GM12878 (cell line): ENCODE measurements at regions not wholly inside any gene's neighbourhood (a gene's known extent, or its start where the extent isn't known, plus 50 kb on each side); places are given as distances from the start of the nearest gene placed in this dataset.

Experiments used
- ATAC-seq: fragments of 200-7000 bp; cut with Tn5 transposase; 3 replicates; pipeline ENCODE4 v1.9.1; 2020; ENCODE audit warnings: mild to moderate bottlenecking, moderate library complexity
- BruUV-seq: library from RNA; stranded (reverse); fragments of 400-500 nt; replicated peaks from 2 replicates; lab custom pipeline; 2021; lab: Mats Ljungman, UMichigan
- CTCF ChIA-PET: fragments of 300-600 bp; sonication (Branson Sonifier 250); formaldehyde crosslinking; extraction: SDS; loops from one replicate; lab custom pipeline; 2021; ENCODE audit warnings: inconsistent platforms; lab: Yijun Ruan, JAX
- POLR2A ChIA-PET: fragments of 350-600 bp; formaldehyde crosslinking; extraction: SDS; loops from one replicate; lab custom pipeline; 2021; ENCODE audit warnings: inconsistent platforms; lab: Charles Lee
- RAD21 ChIA-PET: fragments of 300-600 bp; sonication (Branson Sonifier 250); formaldehyde crosslinking; loops from one replicate; lab custom pipeline; 2023; ENCODE audit warnings: antibody characterized with exemption; ENCODE audit not compliant: unreplicated experiment; lab: Charles Lee
- SMC1A ChIA-PET: fragments of 300-600 bp; sonication (Branson Sonifier 250); formaldehyde crosslinking; loops from one replicate; lab custom pipeline; 2023; ENCODE audit not compliant: unreplicated experiment, uncharacterized antibody; lab: Charles Lee
- DNase-seq: peaks from one replicate; pipeline ENCODE4 v3.0.0-alpha.2; 2011; ENCODE audit warnings: low read depth, low spot score
- FAIRE-seq: peaks from 3 replicates; lab custom pipeline; 2011; peaks lifted over from hg19 to GRCh38; lab: Jason Lieb, UNC
- H2AFZ ChIP-seq: 2 replicates; pipeline ENCODE4 v1.6.0; 2011; ENCODE audit warnings: low read depth, low read length, control low read depth; ENCODE audit not compliant: control insufficient read depth
- H3K27ac ChIP-seq: 2 replicates; pipeline ENCODE4 v1.5.1; 2011; ENCODE audit warnings: control low read depth; ENCODE audit not compliant: control insufficient read depth, insufficient read depth
- H3K27me3 ChIP-seq, 2 experiments: replicated peaks in 1 of 2; 2 replicates each; pipeline versions ENCODE4 v1.6.0 to v1.6.1; 2011; ENCODE audit warnings: low read length in 1 of 2; ENCODE audit not compliant: control insufficient read depth in 2 of 2, insufficient read depth in 2 of 2
- H3K36me3 ChIP-seq, 2 experiments: 2 replicates each; pipeline ENCODE4 v1.5.1; 2011; ENCODE audit warnings: low read length in 1 of 2; ENCODE audit not compliant: control insufficient read depth in 2 of 2, insufficient read depth in 2 of 2
- H3K4me1 ChIP-seq: 2 replicates; pipeline ENCODE4 v1.6.1; 2011; ENCODE audit warnings: mild to moderate bottlenecking, low read length, moderate library complexity, mixed read lengths; ENCODE audit not compliant: control insufficient read depth, insufficient read depth
- H3K4me2 ChIP-seq: 2 replicates; pipeline ENCODE4 v1.6.0; 2011; ENCODE audit warnings: control low read depth; ENCODE audit not compliant: control insufficient read depth, insufficient read depth
- H3K4me3 ChIP-seq: fragments of 200-600 bp; sonication (generic); 2 replicates; pipeline ENCODE4 v1.5.1; 2016
- H3K79me2 ChIP-seq: 2 replicates; pipeline ENCODE4 v1.6.0; 2011; ENCODE audit warnings: low read length; ENCODE audit not compliant: control insufficient read depth, insufficient read depth
- H3K9ac ChIP-seq: 2 replicates; pipeline ENCODE4 v1.8.0; 2011; ENCODE audit warnings: low read length, control low read depth, mixed read lengths; ENCODE audit not compliant: control insufficient read depth, insufficient read depth
- H3K9me3 ChIP-seq: replicated peaks from 3 replicates; pipeline ENCODE4 v1.5.1; 2011; ENCODE audit warnings: mild to moderate bottlenecking, low read length; ENCODE audit not compliant: control insufficient read depth, insufficient read depth
- H4K20me1 ChIP-seq: 2 replicates; pipeline ENCODE4 v1.6.0; 2011; ENCODE audit not compliant: control insufficient read depth, insufficient read depth
- ATF7 ChIP-seq: fragments of 450-650 bp; IDR thresholded peaks from 2 replicates; pipeline ENCODE4 v1.6.1; 2016; ENCODE audit warnings: low read depth, mild to moderate bottlenecking
- BCL11A ChIP-seq: IDR thresholded peaks from 2 replicates; pipeline ENCODE4 v1.6.1; 2011; ENCODE audit warnings: low read depth, low read length
- IRF5 ChIP-seq: fragments of 450-650 bp; IDR thresholded peaks from 2 replicates; pipeline ENCODE4 v1.6.1; 2017; ENCODE audit warnings: borderline replicate concordance
- KDM1A ChIP-seq: fragments of 200-600 bp; sonication (generic); IDR thresholded peaks from 2 replicates; pipeline ENCODE4 v1.6.1; 2016; ENCODE audit warnings: borderline replicate concordance
- MEF2A ChIP-seq: IDR thresholded peaks from 2 replicates; pipeline ENCODE4 v1.6.1; 2011; ENCODE audit warnings: low read depth, mild to moderate bottlenecking, low read length, moderate library complexity; ENCODE audit not compliant: insufficient read depth
- MTA2 ChIP-seq: fragments of 450-650 bp; IDR thresholded peaks from 2 replicates; pipeline ENCODE4 v1.6.1; 2016; ENCODE audit warnings: low read depth, mild to moderate bottlenecking, moderate library complexity
- SPI1 ChIP-seq: IDR thresholded peaks from 2 replicates; pipeline ENCODE4 v1.6.1; 2011; ENCODE audit warnings: low read depth, mild to moderate bottlenecking, low read length, moderate library complexity, borderline replicate concordance; ENCODE audit not compliant: insufficient read depth
- SRF ChIP-seq, 2 experiments: IDR thresholded peaks; 2 replicates each; pipeline ENCODE4 v1.6.1; 2011; ENCODE audit warnings: low read depth in 2 of 2, low read length in 2 of 2, mild to moderate bottlenecking in 1 of 2, moderate library complexity in 1 of 2
- USF2 ChIP-seq: IDR thresholded peaks from 2 replicates; pipeline ENCODE4 v1.6.1; 2011; ENCODE audit warnings: low read depth, low read length, improper control_type of control experiment, borderline replicate concordance
- ZBTB40 ChIP-seq: fragments of 450-650 bp; IDR thresholded peaks from 2 replicates; pipeline ENCODE4 v1.6.1; 2016; ENCODE audit warnings: mild to moderate bottlenecking, moderate library complexity, borderline replicate concordance
- ZNF622 ChIP-seq: fragments of 450-650 bp; IDR thresholded peaks from 2 replicates; pipeline ENCODE4 v1.6.1; 2017; ENCODE audit warnings: mild to moderate bottlenecking, inconsistent platforms
- WGBS: methylation state at CpG from one replicate; pipeline ENCODE4 v1.1.6; 2016; ENCODE audit warnings: low lambda C conversion rate; ENCODE audit not compliant: insufficient replicate concordance, insufficient coverage; ENCODE audit errors: missing lambda C conversion rate; 5-methylcytosine and 5-hydroxymethylcytosine counted together
- in situ Hi-C: fragments of 300-500 bp; cut with MboI; formaldehyde crosslinking; loops from 9 replicates; pipeline ENCODE4 v1.14.3; 2018; ENCODE audit warnings: mixed read lengths
- intact Hi-C: fragments of 100-400 bp; cut with micrococcal nuclease; formaldehyde crosslinking; loops from one replicate; pipeline ENCODE4 v1.14.2; 2022; ENCODE audit not compliant: unreplicated experiment

DNA sequence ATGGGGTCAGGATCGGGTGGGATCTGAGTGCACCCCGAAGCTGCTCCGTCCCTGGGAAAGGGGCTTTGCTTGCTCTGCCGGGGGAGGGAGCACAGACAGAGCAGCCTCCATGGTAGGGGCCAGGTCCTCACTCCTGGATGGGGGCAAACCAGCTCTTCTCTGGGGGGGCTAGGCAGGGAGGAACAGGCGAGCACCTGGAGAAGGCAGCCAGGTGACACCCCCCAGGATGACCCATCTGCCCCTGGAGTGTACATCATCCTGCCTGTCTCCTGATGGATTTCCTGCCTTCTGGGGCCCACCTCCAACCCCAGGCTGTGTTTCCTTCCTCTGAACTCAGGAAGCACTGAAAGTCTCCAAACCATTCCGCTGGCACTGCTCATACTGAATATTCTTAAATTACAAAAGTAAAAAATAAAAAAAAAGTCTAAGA lies 248.0 kb downstream of the RHOU start (continued):
- no peak for TF ChIP-seq ZBTB40
- TF ChIP-seq MEF2A = no peak

DNA sequence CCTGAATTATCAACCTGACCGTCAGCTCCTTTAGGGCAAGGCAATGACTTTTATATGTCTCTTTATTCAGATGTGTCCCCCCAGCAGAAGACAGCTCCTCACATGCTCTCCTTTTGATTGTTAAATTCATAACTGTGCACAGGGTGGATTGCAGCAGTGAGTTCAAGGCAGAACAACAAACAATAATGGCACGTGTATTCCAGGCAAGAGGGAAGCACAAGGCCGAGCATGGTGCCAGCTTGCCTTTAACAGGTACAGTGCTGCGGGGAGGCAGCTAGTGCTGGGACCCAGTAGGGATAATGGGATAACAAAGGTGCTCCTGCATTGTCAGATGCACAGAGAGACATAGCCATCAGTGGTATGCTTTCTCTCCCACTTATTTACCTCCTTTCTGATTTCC lies 248.4 kb downstream of the RHOU start:
- BruUV-seq = no TSS peak
- TF ChIP-seq MTA2 (no peak), ZNF622 (no peak), IRF5 (no peak), KDM1A (no peak), BCL11A (no peak), USF2 (no peak), SRF (IDR thresholded peaks at IDR 0.05; ENCODE audit: low read depth in 2 of 2, low read length in 2 of 2) (no peak), SPI1 (no peak), ATF7 (no peak)
- RAD21 ChIA-PET = no interaction called here
- SMC1A ChIA-PET = interaction anchor here (0.9 kb wide), 1 partner anchor 20 kb away, joined by 3 read pairs; no protein-coding TSS in a partner anchor
- DNase-seq (no peak), ATAC-seq (no peak), FAIRE-seq (no peak)
- H3K27ac ChIP-seq = no peak overlapping the region
- H3K9ac ChIP-seq = no peak overlapping the region
- intact Hi-C loops = no loop called here
- CTCF ChIA-PET = no interaction called here
- no peak overlapping the region for H2AFZ ChIP-seq
- no peaks in the 10 kb centered on the region for H4K20me1 ChIP-seq
- no peaks in the 10 kb centered on the region for H3K36me3 ChIP-seq
- in situ Hi-C loops = no loop called here
- no peaks in the 10 kb centered on the region for H3K9me3 ChIP-seq
- H3K27me3 ChIP-seq = peaks cover 0 to 7% of the 10 kb centered on the region in 2 experiments; a peak in 3 of 4 replicates
- WGBS = 13% methylated on average over 4 of the region's 4 CpGs
- POLR2A ChIA-PET = no interaction called here
- H3K4me2 ChIP-seq = no peak overlapping the region
- H3K79me2 ChIP-seq = no peaks in the 10 kb centered on the region
- H3K4me3 ChIP-seq = no peak overlapping the region
- H3K4me1 ChIP-seq = no peaks in the 10 kb centered on the region
